ENCODE measurements at regions not wholly inside any gene's neighbourhood (a gene's known extent, or its start where the extent isn't known, plus 50 kb on each side); places are given as distances from the start of the nearest gene placed in this dataset.

DNA sequence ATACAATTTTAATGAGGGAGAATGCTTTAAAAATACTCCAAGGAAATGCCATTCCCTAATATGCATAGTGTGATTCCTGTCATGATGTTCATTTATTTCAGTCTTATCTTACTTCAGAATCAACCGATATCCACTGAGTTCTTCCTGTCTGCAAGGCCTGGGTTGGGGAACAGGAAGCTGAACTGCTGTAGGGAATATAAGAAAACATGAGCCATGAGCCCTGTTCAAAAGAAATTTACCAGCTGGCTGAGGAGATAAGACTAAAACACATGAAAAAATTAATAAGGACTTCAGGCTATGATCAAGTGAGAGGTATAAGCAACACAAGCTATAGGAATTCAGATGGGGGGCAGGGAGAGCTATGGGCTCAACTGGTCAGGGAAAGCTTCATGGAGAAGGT lies 184.7 kb downstream of the PLPP4 start:
- H3K4me3 ChIP-seq (ENCODE audit: low read depth, low read length) = no peak overlapping the region
- no peak for DNase-seq (ENCODE audit: low read depth, low spot score)
- ChIA-PET POLR2A (no interaction called here), CTCF (no interaction called here)
- TF ChIP-seq, protein P1, sequence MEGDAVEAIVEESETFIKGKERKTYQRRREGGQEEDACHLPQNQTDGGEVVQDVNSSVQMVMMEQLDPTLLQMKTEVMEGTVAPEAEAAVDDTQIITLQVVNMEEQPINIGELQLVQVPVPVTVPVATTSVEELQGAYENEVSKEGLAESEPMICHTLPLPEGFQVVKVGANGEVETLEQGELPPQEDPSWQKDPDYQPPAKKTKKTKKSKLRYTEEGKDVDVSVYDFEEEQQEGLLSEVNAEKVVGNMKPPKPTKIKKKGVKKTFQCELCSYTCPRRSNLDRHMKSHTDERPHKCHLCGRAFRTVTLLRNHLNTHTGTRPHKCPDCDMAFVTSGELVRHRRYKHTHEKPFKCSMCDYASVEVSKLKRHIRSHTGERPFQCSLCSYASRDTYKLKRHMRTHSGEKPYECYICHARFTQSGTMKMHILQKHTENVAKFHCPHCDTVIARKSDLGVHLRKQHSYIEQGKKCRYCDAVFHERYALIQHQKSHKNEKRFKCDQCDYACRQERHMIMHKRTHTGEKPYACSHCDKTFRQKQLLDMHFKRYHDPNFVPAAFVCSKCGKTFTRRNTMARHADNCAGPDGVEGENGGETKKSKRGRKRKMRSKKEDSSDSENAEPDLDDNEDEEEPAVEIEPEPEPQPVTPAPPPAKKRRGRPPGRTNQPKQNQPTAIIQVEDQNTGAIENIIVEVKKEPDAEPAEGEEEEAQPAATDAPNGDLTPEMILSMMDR (IDR thresholded peaks at IDR 0.05; ENCODE audit: insufficient read depth, low read length, missing control alignments) = no peak

DNA sequence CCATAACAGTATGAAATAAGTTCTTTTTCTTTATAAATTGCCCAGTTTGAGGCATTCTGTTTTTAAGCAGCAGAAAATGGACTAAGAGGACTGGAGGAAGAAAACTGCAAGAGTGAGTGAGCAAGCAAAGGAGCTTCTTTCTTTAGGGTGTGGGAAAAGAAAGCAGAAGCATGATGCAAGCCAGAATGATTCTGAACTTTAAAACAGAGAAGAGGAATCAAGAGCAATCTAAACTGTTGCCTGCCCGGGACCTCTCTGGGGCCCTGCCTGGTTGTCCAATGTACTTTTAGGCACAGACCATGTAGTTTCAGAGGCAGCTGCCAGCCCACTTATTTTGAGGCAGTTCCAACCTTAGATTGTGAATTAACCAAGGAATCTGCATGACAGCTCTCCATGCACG lies 186.3 kb downstream of the PLPP4 start:
- DNase-seq (ENCODE audit: low read depth, low spot score) = no peak
- POLR2A ChIA-PET = no interaction called here
- TF ChIP-seq, protein P1 (IDR thresholded peaks at IDR 0.05; ENCODE audit: insufficient read depth, low read length, missing control alignments) = no peak
- CTCF ChIA-PET = no interaction called here
- no peak overlapping the region for H3K4me3 ChIP-seq (ENCODE audit: low read depth, low read length)

DNA sequence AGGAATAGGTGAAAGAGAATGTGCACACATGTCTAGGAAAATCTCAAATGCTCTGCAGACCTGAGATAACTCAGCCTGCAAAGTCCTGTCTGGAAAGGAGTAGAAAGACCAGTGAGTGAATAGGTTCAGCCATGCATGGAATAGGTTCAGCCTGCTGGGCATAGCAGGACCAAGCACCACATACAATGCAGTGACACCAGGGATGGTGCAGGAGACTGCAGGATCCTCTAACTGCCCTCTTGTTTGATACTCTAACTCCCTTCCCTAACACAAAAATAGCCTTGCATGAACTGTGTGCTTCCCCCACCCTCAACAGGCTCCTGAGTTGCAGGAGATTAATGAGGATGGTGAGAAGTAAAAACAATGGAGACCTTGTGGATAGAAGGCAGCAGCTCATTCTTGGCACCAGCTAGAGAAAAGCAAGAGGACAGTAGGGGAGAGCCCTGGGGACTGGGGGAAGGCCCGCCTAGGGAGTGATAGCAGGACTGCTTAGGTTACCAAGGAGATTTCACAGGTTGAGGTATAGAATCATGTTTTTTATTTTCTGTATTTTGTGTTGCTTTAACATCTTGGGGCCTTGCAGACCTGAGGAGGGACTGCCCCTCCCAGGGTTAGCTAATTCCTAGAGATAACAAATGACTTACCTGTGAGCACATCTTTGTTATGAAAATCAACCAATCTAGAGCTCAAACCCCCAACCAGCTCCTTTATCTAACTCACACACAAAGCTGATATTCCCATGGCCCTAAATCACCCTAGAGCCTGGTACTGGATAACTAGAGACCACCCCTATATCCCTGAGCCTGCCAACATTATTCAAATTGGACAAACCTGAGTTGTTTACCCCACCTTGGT lies 187.8 kb downstream of the PLPP4 start:
- ChIA-PET POLR2A (no interaction called here), CTCF (no interaction called here)

DNA sequence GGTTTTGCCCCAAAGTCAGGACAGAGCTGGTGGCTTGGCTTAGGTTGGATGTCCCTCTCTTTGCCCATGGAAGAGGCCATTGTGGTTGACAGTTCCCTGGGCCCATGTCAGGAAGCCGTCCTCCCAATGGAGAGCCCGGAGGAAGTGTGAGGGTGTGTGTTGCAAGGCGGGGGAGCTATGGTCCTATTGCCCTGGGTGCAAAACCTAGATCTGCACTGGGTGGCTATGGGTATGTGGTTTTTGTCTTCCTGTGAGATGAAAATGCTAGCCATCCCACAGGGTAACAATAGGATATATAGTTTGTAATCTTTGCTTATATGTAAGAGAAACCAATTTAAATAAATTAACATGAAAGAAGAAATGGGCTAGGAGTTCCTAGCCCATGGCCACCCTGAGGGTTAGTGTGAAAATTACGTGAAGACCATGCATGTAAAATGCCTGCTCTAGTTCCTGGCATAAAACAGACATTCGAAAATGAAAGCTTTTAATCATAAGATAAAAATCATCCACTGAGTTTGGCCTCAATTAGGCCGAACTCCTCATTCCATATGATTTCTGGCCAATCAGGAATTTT lies 189.2 kb downstream of the PLPP4 start:
- no peak overlapping the region for H3K4me3 ChIP-seq (ENCODE audit: low read depth, low read length)
- ChIA-PET CTCF (interaction anchor here (0.9 to 1.0 kb wide), 2 partner anchors 14 to 223 kb away, joined by 3 read pairs; no protein-coding TSS in a partner anchor), POLR2A (no interaction called here)
- DNase-seq (ENCODE audit: low read depth, low spot score) = no peak
- TF ChIP-seq, protein P1 (IDR thresholded peaks at IDR 0.05; ENCODE audit: insufficient read depth, low read length, missing control alignments) = no peak

More for the DNA sequence above, 187.8 kb downstream of the PLPP4 start:
- H3K4me3 ChIP-seq (ENCODE audit: low read depth, low read length) = no peak overlapping the region
- TF ChIP-seq, protein P1 (IDR thresholded peaks at IDR 0.05; ENCODE audit: insufficient read depth, low read length, missing control alignments) = no peak
- DNase-seq (ENCODE audit: low read depth, low spot score) = no peak

DNA sequence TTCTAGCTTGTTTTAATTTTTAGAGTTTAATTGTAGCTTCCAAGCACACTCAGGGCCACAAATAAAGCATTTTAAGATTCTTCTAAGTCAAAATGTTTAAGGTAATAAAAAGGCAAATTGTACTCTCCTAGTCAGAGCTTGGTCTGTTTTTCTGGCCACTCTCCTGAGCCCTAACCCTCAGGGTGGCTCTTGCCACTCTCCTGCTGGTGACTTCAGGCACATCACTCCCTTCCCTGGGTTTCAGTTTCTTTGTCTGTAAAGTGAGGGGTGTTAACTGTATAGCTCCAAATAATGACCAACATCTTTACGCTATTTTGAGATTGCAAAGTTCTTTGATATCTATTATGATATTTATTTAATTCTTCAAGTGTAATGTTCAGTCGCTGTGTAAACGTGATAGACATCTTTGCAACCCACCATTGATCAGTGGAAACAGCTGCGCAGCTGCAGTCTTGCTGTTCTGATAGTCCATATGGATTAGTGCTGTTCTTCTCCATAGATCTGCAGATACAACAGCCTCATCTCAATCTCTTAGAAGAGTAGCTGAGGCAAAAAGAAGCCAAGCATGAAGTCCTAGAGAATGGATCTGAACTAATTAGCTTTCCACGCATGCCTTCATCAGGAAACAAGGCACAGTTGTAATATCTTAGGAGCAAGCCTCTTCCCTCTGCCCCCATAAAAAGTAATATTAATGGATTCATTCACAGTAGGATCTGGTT lies 189.9 kb downstream of the PLPP4 start:
- TF ChIP-seq, protein P1 (IDR thresholded peaks at IDR 0.05; ENCODE audit: insufficient read depth, low read length, missing control alignments) = no peak
- DNase-seq (ENCODE audit: low read depth, low spot score) = no peak
- ChIA-PET CTCF (interaction anchor here (0.9 to 1.0 kb wide), 2 partner anchors 13 to 223 kb away, joined by 3 read pairs; no protein-coding TSS in a partner anchor), POLR2A (no interaction called here)
- H3K4me3 ChIP-seq (ENCODE audit: low read depth, low read length) = no peak overlapping the region
